ENCODE measurements at regions not wholly inside any gene's neighbourhood (a gene's known extent, or its start where the extent isn't known, plus 50 kb on each side); places are given as distances from the start of the nearest gene placed in this dataset.

DNA sequence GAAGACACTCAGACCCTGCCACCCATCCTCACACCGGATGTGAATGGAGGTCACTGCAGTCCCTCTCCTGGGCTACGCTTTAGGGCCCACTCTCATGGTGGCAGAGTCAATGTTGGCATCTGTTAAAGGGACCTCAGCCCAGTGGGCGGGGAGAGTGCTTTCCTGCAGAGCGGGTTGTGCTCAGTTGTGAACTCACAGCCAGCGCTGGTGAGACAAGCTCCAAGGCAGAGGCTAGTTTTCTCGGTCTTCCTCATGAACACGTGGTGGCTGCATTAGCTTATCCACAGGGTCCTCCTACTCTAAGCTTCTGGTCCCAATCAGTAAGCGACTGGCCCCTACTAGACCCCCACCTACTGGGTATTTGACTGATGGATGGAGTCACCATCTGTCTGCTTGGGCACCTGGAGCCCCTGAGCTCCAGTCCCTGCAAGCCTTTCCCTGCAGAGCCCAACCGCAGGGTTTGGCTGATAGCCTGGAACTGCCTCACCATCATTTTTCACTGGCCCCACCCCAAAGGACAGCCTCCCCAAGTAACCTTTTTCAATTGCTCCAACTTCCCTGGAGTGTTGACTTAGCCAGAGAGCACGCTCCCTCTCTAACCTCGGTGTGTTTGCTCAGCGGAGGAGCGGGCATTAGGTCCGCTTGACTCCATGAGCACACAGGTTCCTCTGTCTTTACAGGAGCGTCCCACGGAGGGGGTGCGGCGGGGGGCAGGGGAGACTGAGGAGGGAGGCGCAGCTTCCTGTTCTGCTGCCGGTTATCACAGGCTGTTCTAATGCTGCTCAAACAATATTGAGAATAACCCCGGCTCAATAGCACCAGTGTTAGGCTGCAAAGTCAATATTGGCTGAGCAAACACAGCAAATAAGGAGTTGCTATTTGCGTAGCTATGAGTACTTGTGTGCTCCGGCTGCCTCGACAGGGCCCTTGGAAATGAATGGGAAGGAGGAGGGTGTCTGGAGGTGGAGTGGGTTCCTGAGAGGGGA is 141.7 kb downstream of the RPLP1 start:
- H3K36me3 ChIP-seq (ENCODE audit: control insufficient read depth, insufficient read depth, low read length) = no peaks in the 10 kb centered on the region
- ATAC-seq = peak; percentile 91
- TF ChIP-seq, protein P1, sequence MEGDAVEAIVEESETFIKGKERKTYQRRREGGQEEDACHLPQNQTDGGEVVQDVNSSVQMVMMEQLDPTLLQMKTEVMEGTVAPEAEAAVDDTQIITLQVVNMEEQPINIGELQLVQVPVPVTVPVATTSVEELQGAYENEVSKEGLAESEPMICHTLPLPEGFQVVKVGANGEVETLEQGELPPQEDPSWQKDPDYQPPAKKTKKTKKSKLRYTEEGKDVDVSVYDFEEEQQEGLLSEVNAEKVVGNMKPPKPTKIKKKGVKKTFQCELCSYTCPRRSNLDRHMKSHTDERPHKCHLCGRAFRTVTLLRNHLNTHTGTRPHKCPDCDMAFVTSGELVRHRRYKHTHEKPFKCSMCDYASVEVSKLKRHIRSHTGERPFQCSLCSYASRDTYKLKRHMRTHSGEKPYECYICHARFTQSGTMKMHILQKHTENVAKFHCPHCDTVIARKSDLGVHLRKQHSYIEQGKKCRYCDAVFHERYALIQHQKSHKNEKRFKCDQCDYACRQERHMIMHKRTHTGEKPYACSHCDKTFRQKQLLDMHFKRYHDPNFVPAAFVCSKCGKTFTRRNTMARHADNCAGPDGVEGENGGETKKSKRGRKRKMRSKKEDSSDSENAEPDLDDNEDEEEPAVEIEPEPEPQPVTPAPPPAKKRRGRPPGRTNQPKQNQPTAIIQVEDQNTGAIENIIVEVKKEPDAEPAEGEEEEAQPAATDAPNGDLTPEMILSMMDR (IDR thresholded peaks at IDR 0.05) = no peak
- TF ChIP-seq, protein P2, sequence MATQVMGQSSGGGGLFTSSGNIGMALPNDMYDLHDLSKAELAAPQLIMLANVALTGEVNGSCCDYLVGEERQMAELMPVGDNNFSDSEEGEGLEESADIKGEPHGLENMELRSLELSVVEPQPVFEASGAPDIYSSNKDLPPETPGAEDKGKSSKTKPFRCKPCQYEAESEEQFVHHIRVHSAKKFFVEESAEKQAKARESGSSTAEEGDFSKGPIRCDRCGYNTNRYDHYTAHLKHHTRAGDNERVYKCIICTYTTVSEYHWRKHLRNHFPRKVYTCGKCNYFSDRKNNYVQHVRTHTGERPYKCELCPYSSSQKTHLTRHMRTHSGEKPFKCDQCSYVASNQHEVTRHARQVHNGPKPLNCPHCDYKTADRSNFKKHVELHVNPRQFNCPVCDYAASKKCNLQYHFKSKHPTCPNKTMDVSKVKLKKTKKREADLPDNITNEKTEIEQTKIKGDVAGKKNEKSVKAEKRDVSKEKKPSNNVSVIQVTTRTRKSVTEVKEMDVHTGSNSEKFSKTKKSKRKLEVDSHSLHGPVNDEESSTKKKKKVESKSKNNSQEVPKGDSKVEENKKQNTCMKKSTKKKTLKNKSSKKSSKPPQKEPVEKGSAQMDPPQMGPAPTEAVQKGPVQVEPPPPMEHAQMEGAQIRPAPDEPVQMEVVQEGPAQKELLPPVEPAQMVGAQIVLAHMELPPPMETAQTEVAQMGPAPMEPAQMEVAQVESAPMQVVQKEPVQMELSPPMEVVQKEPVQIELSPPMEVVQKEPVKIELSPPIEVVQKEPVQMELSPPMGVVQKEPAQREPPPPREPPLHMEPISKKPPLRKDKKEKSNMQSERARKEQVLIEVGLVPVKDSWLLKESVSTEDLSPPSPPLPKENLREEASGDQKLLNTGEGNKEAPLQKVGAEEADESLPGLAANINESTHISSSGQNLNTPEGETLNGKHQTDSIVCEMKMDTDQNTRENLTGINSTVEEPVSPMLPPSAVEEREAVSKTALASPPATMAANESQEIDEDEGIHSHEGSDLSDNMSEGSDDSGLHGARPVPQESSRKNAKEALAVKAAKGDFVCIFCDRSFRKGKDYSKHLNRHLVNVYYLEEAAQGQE (IDR thresholded peaks at IDR 0.05; ENCODE audit: insufficient read depth in 1 of 2, low read depth in 2 of 2, low read length in 1 of 2) = no peak
- TF ChIP-seq TCF7L2 (IDR thresholded peaks at IDR 0.05; ENCODE audit: low read depth, low read length) (peak; percentile 62; the same call in 1 of the 2 replicates), POLR2AphosphoS5 (IDR thresholded peaks at IDR 0.05; ENCODE audit: low read depth, low read length) (peak; percentile 65), SIN3A (IDR thresholded peaks at IDR 0.05; ENCODE audit: borderline replicate concordance, insufficient read depth, low read depth, low read length) (0 out of 2 replicates have a peak, but pooled peaks have one; percentile 27)
- no peak for DNase-seq (ENCODE audit: low read depth, low spot score)
- ChIA-PET CTCF (interaction anchor here (0.6 kb wide), 2 partner anchors 10 to 989 kb away, joined by 7 to 13 read pairs; no protein-coding TSS in a partner anchor), POLR2A (no interaction called here)
- peaks cover 41% of the 10 kb centered on the region for H3K4me1 ChIP-seq (ENCODE audit: control insufficient read depth, insufficient read depth, low read length)
- H3K27me3 ChIP-seq (ENCODE audit: control insufficient read depth, insufficient read depth, low read length) = 0 out of 2 replicates have a peak, but pooled peaks cover 2% of the 10 kb centered on the region
- intact Hi-C loops (cut with micrococcal nuclease; ENCODE audit: unreplicated experiment) (loop anchor here (10.0 kb wide), 2 partner anchors 131 to 1669 kb away; no protein-coding TSS in a partner anchor), in situ Hi-C loops (cut with HindIII; ENCODE audit: low pct_unique_long_range_greater_than_20kb, low sequenced_read_pairs) (no loop called here)
- peak overlapping the region; percentile 86 for H3K27ac ChIP-seq (ENCODE audit: low read length)
- no peaks in the 10 kb centered on the region for H3K9me3 ChIP-seq (ENCODE audit: control insufficient read depth, insufficient read depth, low read depth, low read length)
- BruUV-seq (replicated peaks) = no TSS peak
- H3K4me3 ChIP-seq (ENCODE audit: low read depth in 2 of 2, low read length in 2 of 2) = peak overlapping the region in 1 of 2 experiments; percentile 39; a peak in 3 of 4 replicates

DNA sequence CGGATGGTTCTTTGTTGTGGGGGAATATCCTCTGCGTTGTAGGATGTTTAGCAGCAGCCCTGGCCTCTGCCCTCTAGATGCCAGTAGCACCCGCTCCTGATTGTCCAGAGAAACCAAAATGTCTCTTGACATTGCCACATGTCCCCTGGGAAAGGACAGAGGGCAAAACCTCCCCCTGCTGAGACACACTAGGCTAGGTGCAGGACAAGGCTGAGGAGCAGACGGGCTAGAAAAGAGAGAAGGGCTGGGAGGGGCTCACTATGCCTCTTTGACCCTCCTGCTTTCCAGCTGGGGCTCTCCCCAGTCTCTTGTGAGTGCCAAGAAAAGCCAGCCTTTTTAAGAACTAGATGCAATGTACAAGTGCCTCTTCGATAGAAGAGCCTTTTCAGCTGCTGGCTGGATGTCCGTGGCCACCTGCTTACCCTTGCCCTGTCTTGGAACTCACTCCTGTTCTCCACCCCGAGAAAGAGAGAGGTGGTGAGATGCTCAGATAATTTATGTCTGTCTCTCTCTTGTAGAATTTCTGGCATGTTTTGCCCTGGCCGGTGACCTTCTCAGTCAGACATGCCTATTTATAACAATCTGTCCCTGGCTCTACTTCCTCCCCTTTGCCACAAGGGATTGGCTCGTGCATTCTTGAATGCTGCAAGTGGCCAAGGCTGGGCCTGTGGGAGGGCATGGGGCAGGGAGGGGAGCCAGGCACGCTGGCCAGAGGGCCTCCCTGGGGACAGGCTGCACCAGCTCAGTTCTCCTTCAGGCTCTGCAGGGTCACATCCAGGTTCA is 142.6 kb downstream of the RPLP1 start:
- BruUV-seq (replicated peaks) = no TSS peak
- ChIA-PET CTCF (interaction anchor here (0.6 to 0.8 kb wide), 4 partner anchors 37 to 988 kb away, joined by 3 to 14 read pairs (median 5); no protein-coding TSS in a partner anchor), POLR2A (no interaction called here)
- no peaks in the 10 kb centered on the region for H3K36me3 ChIP-seq (ENCODE audit: control insufficient read depth, insufficient read depth, low read length)
- H3K9me3 ChIP-seq (ENCODE audit: control insufficient read depth, insufficient read depth, low read depth, low read length) = no peaks in the 10 kb centered on the region
- H3K4me3 ChIP-seq (ENCODE audit: low read depth in 2 of 2, low read length in 2 of 2) = peak overlapping the region in 1 of 2 experiments; percentile 39; a peak in 3 of 4 replicates
- peak overlapping the region; percentile 86 for H3K27ac ChIP-seq (ENCODE audit: low read length)
- peak; percentile 39 for ATAC-seq
- H3K27me3 ChIP-seq (ENCODE audit: control insufficient read depth, insufficient read depth, low read length) = 0 out of 2 replicates have a peak, but pooled peaks cover 2% of the 10 kb centered on the region
- intact Hi-C loops (cut with micrococcal nuclease; ENCODE audit: unreplicated experiment) = loop anchor here (10.0 kb wide), 2 partner anchors 130 to 1670 kb away; no protein-coding TSS in a partner anchor
- in situ Hi-C loops (cut with HindIII; ENCODE audit: low pct_unique_long_range_greater_than_20kb, low sequenced_read_pairs) = no loop called here
- no peak for DNase-seq (ENCODE audit: low read depth, low spot score)
- peaks cover 46% of the 10 kb centered on the region for H3K4me1 ChIP-seq (ENCODE audit: control insufficient read depth, insufficient read depth, low read length)
- TF ChIP-seq TCF7L2 (IDR thresholded peaks at IDR 0.05; ENCODE audit: low read depth, low read length) = no peak
- TF ChIP-seq SIN3A (IDR thresholded peaks at IDR 0.05; ENCODE audit: borderline replicate concordance, insufficient read depth, low read depth, low read length) = no peak
- TF ChIP-seq POLR2AphosphoS5 (IDR thresholded peaks at IDR 0.05; ENCODE audit: low read depth, low read length) = no peak
- TF ChIP-seq, protein P1 (IDR thresholded peaks at IDR 0.05) = no peak
- TF ChIP-seq, protein P2 (IDR thresholded peaks at IDR 0.05; ENCODE audit: insufficient read depth in 1 of 2, low read depth in 2 of 2, low read length in 1 of 2) = no peak
